ENCODE measurements at regions not wholly inside any gene's neighbourhood (a gene's known extent, or its start where the extent isn't known, plus 50 kb on each side); places are given as distances from the start of the nearest gene placed in this dataset.

- H3K4me1 Mint-ChIP-seq = no peaks in the 10 kb centered on the region
- Histone ChIP-seq H3K36me3 (ENCODE audit: insufficient read depth, low read length) (no peaks in the 10 kb centered on the region), H3K27ac (ENCODE audit: low read depth, low read length) (no peak overlapping the region), H3K4me1 (ENCODE audit: insufficient read depth, low read length) (no peaks in the 10 kb centered on the region), H3K27me3 (ENCODE audit: insufficient read depth, low read length, poor library complexity, severe bottlenecking) (no peaks in the 10 kb centered on the region), H3K9me3 (ENCODE audit: low read length) (no peaks in the 10 kb centered on the region), H3K4me3 (ENCODE audit: low read length) (no peak overlapping the region)
- H3K27ac Mint-ChIP-seq = no peak overlapping the region
- H3K36me3 Mint-ChIP-seq = no peaks in the 10 kb centered on the region
- ChIA-PET POLR2A (no interaction called here), CTCF (no interaction called here)
- no peaks in the 10 kb centered on the region for H3K27me3 Mint-ChIP-seq
- H3K9me3 Mint-ChIP-seq = peaks cover 5 to 31% (median 15%) of the 10 kb centered on the region in 5 donors
- H3K4me3 Mint-ChIP-seq = no peak overlapping the region
- no peak for DNase-seq
Measured at GRCh38 chr13:53848366-53848961, 819.9 kb downstream of the OLFM4 start.

DNA sequence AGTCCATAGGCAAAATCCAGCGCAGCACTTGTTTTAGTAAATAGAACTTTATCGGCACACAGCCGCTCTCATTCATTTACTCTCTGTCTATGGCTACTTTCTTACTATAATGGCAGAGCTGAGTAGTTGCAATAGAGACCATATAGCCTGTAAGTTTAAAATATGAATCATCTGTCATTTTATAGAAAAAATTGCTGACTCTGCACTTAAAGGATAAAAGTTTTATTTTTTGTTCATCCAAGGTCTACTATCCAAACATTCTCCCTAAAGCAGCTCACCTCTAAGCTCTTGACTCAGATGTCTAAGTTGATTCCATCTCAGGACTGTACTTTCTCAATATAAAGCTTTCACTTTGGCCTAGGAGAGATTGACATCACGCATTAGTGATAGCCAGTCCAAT lies 825.7 kb downstream of the OLFM4 start:
- POLR2A ChIA-PET = no interaction called here
- no peaks in the 10 kb centered on the region for H3K4me1 ChIP-seq (ENCODE audit: insufficient read depth, low read length)
- no peaks in the 10 kb centered on the region for H3K4me1 Mint-ChIP-seq
- no peaks in the 10 kb centered on the region for H3K36me3 ChIP-seq (ENCODE audit: insufficient read depth, low read length)
- no peak overlapping the region for H3K27ac Mint-ChIP-seq
- H3K27me3 ChIP-seq (ENCODE audit: insufficient read depth, low read length, poor library complexity, severe bottlenecking) = no peaks in the 10 kb centered on the region
- H3K4me3 Mint-ChIP-seq = no peak overlapping the region
- H3K27ac ChIP-seq (ENCODE audit: low read depth, low read length) = no peak overlapping the region
- CTCF ChIA-PET = no interaction called here
- DNase-seq = no peak
- H3K36me3 Mint-ChIP-seq = no peaks in the 10 kb centered on the region
- H3K9me3 Mint-ChIP-seq = peaks cover 6 to 16% (median 9%) of the 10 kb centered on the region in 5 donors
- no peaks in the 10 kb centered on the region for H3K9me3 ChIP-seq (ENCODE audit: low read length)
- no peak overlapping the region for H3K4me3 ChIP-seq (ENCODE audit: low read length)
- no peaks in the 10 kb centered on the region for H3K27me3 Mint-ChIP-seq

DNA sequence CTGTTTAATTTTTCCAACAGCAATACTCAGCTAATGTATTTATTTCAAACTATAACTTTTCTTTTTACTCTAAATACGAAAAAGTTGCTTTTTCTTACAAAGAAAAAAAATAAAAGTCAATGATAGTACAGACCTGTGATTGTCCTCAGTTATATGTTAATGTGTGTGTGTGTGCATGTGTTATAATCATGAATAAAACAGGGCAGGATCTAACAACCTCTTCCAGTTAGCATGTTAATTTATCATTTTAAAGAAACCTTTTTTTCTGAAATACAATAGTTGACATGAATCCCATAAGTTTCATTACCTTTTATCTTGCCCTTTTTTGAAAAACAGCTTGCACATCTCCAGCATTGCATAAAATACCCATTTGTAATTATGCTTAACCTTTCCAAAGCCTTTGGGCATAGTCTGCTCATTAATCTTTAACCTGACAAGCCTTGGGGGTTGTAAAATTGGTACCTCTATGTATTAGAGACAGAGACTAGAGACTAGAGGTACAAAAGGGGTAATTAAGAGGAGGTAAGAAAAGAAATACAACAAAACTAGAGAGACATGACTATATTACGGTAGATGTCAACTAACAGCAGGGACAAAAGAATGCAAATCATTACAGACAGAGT lies 828.1 kb downstream of the OLFM4 start:
- no peaks in the 10 kb centered on the region for H3K4me1 ChIP-seq (ENCODE audit: insufficient read depth, low read length)
- DNase-seq = no peak
- CTCF ChIA-PET = no interaction called here
- no peaks in the 10 kb centered on the region for H3K27me3 Mint-ChIP-seq
- no peaks in the 10 kb centered on the region for H3K27me3 ChIP-seq (ENCODE audit: insufficient read depth, low read length, poor library complexity, severe bottlenecking)
- no peak overlapping the region for H3K4me3 ChIP-seq (ENCODE audit: low read length)
- H3K4me3 Mint-ChIP-seq = no peak overlapping the region
- H3K36me3 ChIP-seq (ENCODE audit: insufficient read depth, low read length) = no peaks in the 10 kb centered on the region
- H3K9me3 ChIP-seq (ENCODE audit: low read length) = no peaks in the 10 kb centered on the region
- POLR2A ChIA-PET = no interaction called here
- H3K9me3 Mint-ChIP-seq = peaks cover 6 to 10% (median 8%) of the 10 kb centered on the region in 5 donors
- H3K36me3 Mint-ChIP-seq = no peaks in the 10 kb centered on the region
- no peak overlapping the region for H3K27ac Mint-ChIP-seq
- no peaks in the 10 kb centered on the region for H3K4me1 Mint-ChIP-seq
- H3K27ac ChIP-seq (ENCODE audit: low read depth, low read length) = no peak overlapping the region

- H3K9me3 Mint-ChIP-seq = peaks cover 2 to 12% (median 6%) of the 10 kb centered on the region in 5 donors
- no peak overlapping the region for H3K4me3 ChIP-seq (ENCODE audit: low read length)
- DNase-seq = no peak
- H3K9me3 ChIP-seq (ENCODE audit: low read length) = no peaks in the 10 kb centered on the region
- no peaks in the 10 kb centered on the region for H3K36me3 Mint-ChIP-seq
- no peaks in the 10 kb centered on the region for H3K4me1 ChIP-seq (ENCODE audit: insufficient read depth, low read length)
- no peaks in the 10 kb centered on the region for H3K27me3 ChIP-seq (ENCODE audit: insufficient read depth, low read length, poor library complexity, severe bottlenecking)
- H3K36me3 ChIP-seq (ENCODE audit: insufficient read depth, low read length) = no peaks in the 10 kb centered on the region
- ChIA-PET CTCF (no interaction called here), POLR2A (no interaction called here)
- no peak overlapping the region for H3K4me3 Mint-ChIP-seq
- no peak overlapping the region for H3K27ac Mint-ChIP-seq
- no peak overlapping the region for H3K27ac ChIP-seq (ENCODE audit: low read depth, low read length)
- no peaks in the 10 kb centered on the region for H3K4me1 Mint-ChIP-seq
- H3K27me3 Mint-ChIP-seq = no peaks in the 10 kb centered on the region
Measured at GRCh38 chr13:53863520-53863919, 834.9 kb downstream of the OLFM4 start.

DNA sequence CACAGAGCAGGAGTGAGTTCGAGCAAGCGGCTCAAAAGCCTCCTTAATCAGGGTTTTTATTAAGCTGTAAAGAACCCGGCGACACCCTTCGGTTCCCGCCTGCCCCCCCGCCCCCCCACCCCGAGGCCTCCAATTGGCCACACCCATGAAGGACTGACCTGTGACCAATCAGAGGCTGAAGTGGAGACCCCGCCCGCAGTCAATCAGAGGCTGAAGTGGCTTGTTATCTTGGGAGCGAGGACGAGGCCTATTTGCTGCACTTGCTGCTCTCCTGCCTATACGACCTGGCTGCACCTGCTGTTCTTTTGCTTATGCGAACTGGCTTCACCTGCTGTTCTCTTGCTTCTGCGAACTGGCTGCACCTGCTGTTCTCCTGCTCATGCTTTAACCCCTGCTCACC lies 844.9 kb downstream of the OLFM4 start:
- no peaks in the 10 kb centered on the region for H3K4me1 Mint-ChIP-seq
- no peaks in the 10 kb centered on the region for H3K27me3 Mint-ChIP-seq
- no peak overlapping the region for H3K4me3 ChIP-seq (ENCODE audit: low read length)
- H3K9me3 Mint-ChIP-seq = peaks cover 1 to 42% (median 6%) of the 10 kb centered on the region in 5 donors
- H3K4me3 Mint-ChIP-seq = no peak overlapping the region
- no peaks in the 10 kb centered on the region for H3K27me3 ChIP-seq (ENCODE audit: insufficient read depth, low read length, poor library complexity, severe bottlenecking)
- CTCF ChIA-PET = no interaction called here
- POLR2A ChIA-PET = no interaction called here
- H3K9me3 ChIP-seq (ENCODE audit: low read length) = no peaks in the 10 kb centered on the region
- no peaks in the 10 kb centered on the region for H3K36me3 Mint-ChIP-seq
- H3K4me1 ChIP-seq (ENCODE audit: insufficient read depth, low read length) = no peaks in the 10 kb centered on the region
- no peak overlapping the region for H3K27ac ChIP-seq (ENCODE audit: low read depth, low read length)
- no peaks in the 10 kb centered on the region for H3K36me3 ChIP-seq (ENCODE audit: insufficient read depth, low read length)
- DNase-seq = no peak
- H3K27ac Mint-ChIP-seq = peak overlapping the region in 1 of 8 donors; percentile 47

DNA sequence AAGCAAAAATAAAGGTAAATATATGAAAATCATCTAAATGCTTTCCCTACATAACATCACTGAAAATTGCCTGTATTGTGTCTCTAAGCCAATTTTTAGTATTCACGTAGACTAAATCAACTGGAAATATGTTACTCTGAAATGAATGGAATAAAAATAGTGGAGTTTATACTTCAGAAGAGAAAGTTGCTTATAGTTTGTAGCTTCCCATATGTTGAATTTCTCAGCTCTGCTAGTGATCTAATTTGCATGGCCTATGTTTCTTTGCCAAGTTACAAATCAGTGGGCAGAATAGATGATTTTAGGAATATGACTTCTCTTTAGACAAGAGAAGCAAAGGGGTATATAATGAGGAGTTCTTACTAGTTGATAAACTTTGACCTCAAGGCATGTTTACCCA lies 850.2 kb downstream of the OLFM4 start:
- no peak overlapping the region for H3K27ac Mint-ChIP-seq
- no peaks in the 10 kb centered on the region for H3K4me1 ChIP-seq (ENCODE audit: insufficient read depth, low read length)
- no peaks in the 10 kb centered on the region for H3K36me3 Mint-ChIP-seq
- H3K36me3 ChIP-seq (ENCODE audit: insufficient read depth, low read length) = no peaks in the 10 kb centered on the region
- no peaks in the 10 kb centered on the region for H3K4me1 Mint-ChIP-seq
- no peak overlapping the region for H3K4me3 Mint-ChIP-seq
- H3K4me3 ChIP-seq (ENCODE audit: low read length) = no peak overlapping the region
- no peaks in the 10 kb centered on the region for H3K27me3 ChIP-seq (ENCODE audit: insufficient read depth, low read length, poor library complexity, severe bottlenecking)
- H3K27me3 Mint-ChIP-seq = no peaks in the 10 kb centered on the region
- ChIA-PET CTCF (no interaction called here), POLR2A (no interaction called here)
- peaks cover 0 to 31% (median 5%) of the 10 kb centered on the region in 5 donors for H3K9me3 Mint-ChIP-seq
- no peak overlapping the region for H3K27ac ChIP-seq (ENCODE audit: low read depth, low read length)
- no peaks in the 10 kb centered on the region for H3K9me3 ChIP-seq (ENCODE audit: low read length)
- DNase-seq = no peak

DNA sequence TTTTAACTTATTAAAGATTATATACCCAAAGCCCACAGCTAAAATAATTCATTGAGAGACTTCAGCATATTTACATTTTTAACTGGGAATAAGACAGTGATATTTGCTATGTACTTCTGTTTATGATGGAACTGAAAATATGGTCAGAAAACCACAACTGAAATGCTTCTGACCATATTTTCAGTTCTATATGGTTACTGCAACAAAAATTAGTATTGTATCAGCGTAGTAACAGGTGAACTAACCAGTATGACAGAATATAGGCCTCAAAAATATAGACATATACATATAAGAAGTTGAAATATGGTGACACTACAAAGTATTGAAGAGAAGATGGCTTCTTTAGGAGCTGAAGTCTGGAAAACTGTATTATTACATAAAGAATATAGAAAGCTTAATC lies 857.4 kb downstream of the OLFM4 start:
- H3K36me3 ChIP-seq (ENCODE audit: insufficient read depth, low read length) = no peaks in the 10 kb centered on the region
- H3K27ac ChIP-seq (ENCODE audit: low read depth, low read length) = no peak overlapping the region
- H3K4me3 Mint-ChIP-seq = no peak overlapping the region
- ChIA-PET CTCF (no interaction called here), POLR2A (no interaction called here)
- H3K27me3 Mint-ChIP-seq = no peaks in the 10 kb centered on the region
- no peak overlapping the region for H3K4me3 ChIP-seq (ENCODE audit: low read length)
- no peak for DNase-seq
- peaks cover 2 to 21% (median 5%) of the 10 kb centered on the region in 5 donors for H3K9me3 Mint-ChIP-seq
- H3K4me1 Mint-ChIP-seq = no peaks in the 10 kb centered on the region
- H3K9me3 ChIP-seq (ENCODE audit: low read length) = no peaks in the 10 kb centered on the region
- no peaks in the 10 kb centered on the region for H3K27me3 ChIP-seq (ENCODE audit: insufficient read depth, low read length, poor library complexity, severe bottlenecking)
- no peak overlapping the region for H3K27ac Mint-ChIP-seq
- H3K36me3 Mint-ChIP-seq = no peaks in the 10 kb centered on the region
- H3K4me1 ChIP-seq (ENCODE audit: insufficient read depth, low read length) = no peaks in the 10 kb centered on the region

DNA sequence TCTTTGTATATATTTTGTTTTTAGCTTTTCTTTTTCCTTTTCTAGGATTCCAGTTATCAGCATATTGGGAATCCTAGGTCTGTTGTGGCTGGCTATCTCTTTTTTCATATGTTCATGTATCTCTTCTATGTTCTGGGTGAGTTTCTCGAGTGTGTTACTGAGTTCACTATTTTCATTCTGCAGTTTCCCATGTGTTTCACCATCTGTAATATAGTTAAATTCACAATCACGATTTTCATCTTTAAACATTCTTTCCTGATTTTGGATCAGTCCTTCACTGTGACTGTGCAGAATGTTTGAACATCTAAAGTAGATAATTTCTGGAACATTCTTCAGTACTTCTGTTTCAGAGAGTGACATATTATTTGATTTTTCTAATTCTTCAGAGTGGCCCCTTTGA lies 862.1 kb downstream of the OLFM4 start:
- peaks cover 8 to 18% (median 13%) of the 10 kb centered on the region in 5 donors for H3K9me3 Mint-ChIP-seq
- H3K27me3 ChIP-seq (ENCODE audit: insufficient read depth, low read length, poor library complexity, severe bottlenecking) = no peaks in the 10 kb centered on the region
- no peak overlapping the region for H3K27ac Mint-ChIP-seq
- H3K9me3 ChIP-seq (ENCODE audit: low read length) = no peaks in the 10 kb centered on the region
- H3K36me3 Mint-ChIP-seq = no peaks in the 10 kb centered on the region
- no peaks in the 10 kb centered on the region for H3K36me3 ChIP-seq (ENCODE audit: insufficient read depth, low read length)
- DNase-seq = no peak
- H3K4me1 ChIP-seq (ENCODE audit: insufficient read depth, low read length) = no peaks in the 10 kb centered on the region
- ChIA-PET CTCF (interaction anchor here (1.3 kb wide), 1 partner anchor 9 kb away, joined by 3 read pairs; no protein-coding TSS in a partner anchor), POLR2A (no interaction called here)
- H3K4me3 Mint-ChIP-seq = no peak overlapping the region
- H3K4me3 ChIP-seq (ENCODE audit: low read length) = no peak overlapping the region
- H3K27ac ChIP-seq (ENCODE audit: low read depth, low read length) = no peak overlapping the region
- H3K4me1 Mint-ChIP-seq = no peaks in the 10 kb centered on the region
- H3K27me3 Mint-ChIP-seq = no peaks in the 10 kb centered on the region

Measured in CD8-positive, alpha-beta memory T cell (primary cell).